ENCODE measurements at regions not wholly inside any gene's neighbourhood (a gene's known extent, or its start where the extent isn't known, plus 50 kb on each side); places are given as distances from the start of the nearest gene placed in this dataset.

DNA sequence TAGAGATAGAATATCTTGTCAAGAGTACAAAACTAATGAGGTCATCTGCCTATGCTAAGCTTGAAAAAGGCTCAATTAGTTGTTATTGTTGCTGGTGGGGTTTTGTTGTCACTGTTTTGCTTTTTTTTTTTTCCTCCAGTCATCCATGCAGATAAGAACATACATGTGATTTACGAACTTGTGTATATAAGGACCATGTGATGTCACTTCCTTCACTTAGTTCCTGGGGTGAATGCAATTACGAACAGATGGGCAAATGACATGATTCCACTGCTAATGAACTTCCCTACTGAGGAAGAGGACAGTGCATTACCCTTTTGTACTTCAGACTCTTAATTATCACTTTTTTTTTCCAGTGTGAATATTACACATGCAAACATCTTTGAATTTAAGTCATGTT lies 1175.3 kb upstream of the GJE1 start:
- TF ChIP-seq, protein P1, sequence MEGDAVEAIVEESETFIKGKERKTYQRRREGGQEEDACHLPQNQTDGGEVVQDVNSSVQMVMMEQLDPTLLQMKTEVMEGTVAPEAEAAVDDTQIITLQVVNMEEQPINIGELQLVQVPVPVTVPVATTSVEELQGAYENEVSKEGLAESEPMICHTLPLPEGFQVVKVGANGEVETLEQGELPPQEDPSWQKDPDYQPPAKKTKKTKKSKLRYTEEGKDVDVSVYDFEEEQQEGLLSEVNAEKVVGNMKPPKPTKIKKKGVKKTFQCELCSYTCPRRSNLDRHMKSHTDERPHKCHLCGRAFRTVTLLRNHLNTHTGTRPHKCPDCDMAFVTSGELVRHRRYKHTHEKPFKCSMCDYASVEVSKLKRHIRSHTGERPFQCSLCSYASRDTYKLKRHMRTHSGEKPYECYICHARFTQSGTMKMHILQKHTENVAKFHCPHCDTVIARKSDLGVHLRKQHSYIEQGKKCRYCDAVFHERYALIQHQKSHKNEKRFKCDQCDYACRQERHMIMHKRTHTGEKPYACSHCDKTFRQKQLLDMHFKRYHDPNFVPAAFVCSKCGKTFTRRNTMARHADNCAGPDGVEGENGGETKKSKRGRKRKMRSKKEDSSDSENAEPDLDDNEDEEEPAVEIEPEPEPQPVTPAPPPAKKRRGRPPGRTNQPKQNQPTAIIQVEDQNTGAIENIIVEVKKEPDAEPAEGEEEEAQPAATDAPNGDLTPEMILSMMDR (conservative IDR thresholded peaks at IDR 0.05) = no peak
- no peak for TF ChIP-seq EZH2 (IDR thresholded peaks at IDR 0.05; ENCODE audit: low read depth)
- Histone ChIP-seq H3K27ac (no peak overlapping the region), H3K36me3 (ENCODE audit: low read depth) (no peaks in the 10 kb centered on the region), H3K4me3 (no peak overlapping the region), H4K20me1 (ENCODE audit: insufficient read depth) (no peaks in the 10 kb centered on the region), H3F3A (ENCODE audit: insufficient read depth, low read depth) (no peaks in the 10 kb centered on the region), H3K27me3 (ENCODE audit: insufficient read depth, low read depth) (no peaks in the 10 kb centered on the region), H3K4me1 (replicated peaks; ENCODE audit: insufficient read depth) (no peaks in the 10 kb centered on the region), H3K4me2 (no peak overlapping the region), H3K79me2 (ENCODE audit: low read depth) (no peaks in the 10 kb centered on the region), H2AFZ (no peak overlapping the region), H3K9me3 (ENCODE audit: insufficient read depth, low read depth) (no peaks in the 10 kb centered on the region), H3K9me2 (ENCODE audit: insufficient read depth) (no peaks in the 10 kb centered on the region; the same call in 1 of the 2 replicates)
- no peak for DNase-seq
- intact Hi-C loops (cut with micrococcal nuclease; ENCODE audit: unreplicated experiment) = no loop called here
- CTCF ChIA-PET = no interaction called here
- BruUV-seq (replicated peaks) = no TSS peak
- POLR2A ChIA-PET (ENCODE audit: unreplicated experiment) = no interaction called here

GRCh38 chr6:140956571-140957369 lies 1176.0 kb upstream of the GJE1 start:
- no peaks in the 10 kb centered on the region for H3K4me1 ChIP-seq (replicated peaks; ENCODE audit: insufficient read depth)
- TF ChIP-seq, protein P1 (conservative IDR thresholded peaks at IDR 0.05) = no peak
- TF ChIP-seq EZH2 (IDR thresholded peaks at IDR 0.05; ENCODE audit: low read depth) = no peak
- CTCF ChIA-PET = no interaction called here
- DNase-seq = no peak
- no peak overlapping the region; the same call in 1 of the 2 replicates for H2AFZ ChIP-seq
- H3K27ac ChIP-seq = no peak overlapping the region
- no TSS peak for BruUV-seq (replicated peaks)
- H3K36me3 ChIP-seq (ENCODE audit: low read depth) = no peaks in the 10 kb centered on the region
- no peaks in the 10 kb centered on the region for H3K79me2 ChIP-seq (ENCODE audit: low read depth)
- H4K20me1 ChIP-seq (ENCODE audit: insufficient read depth) = no peaks in the 10 kb centered on the region
- no peak overlapping the region for H3K4me3 ChIP-seq
- H3K9me2 ChIP-seq (ENCODE audit: insufficient read depth) = no peaks in the 10 kb centered on the region; the same call in 1 of the 2 replicates
- H3F3A ChIP-seq (ENCODE audit: insufficient read depth, low read depth) = no peaks in the 10 kb centered on the region
- POLR2A ChIA-PET (ENCODE audit: unreplicated experiment) = no interaction called here
- no peak overlapping the region for H3K4me2 ChIP-seq
- no peaks in the 10 kb centered on the region for H3K27me3 ChIP-seq (ENCODE audit: insufficient read depth, low read depth)
- no peaks in the 10 kb centered on the region for H3K9me3 ChIP-seq (ENCODE audit: insufficient read depth, low read depth)
- intact Hi-C loops (cut with micrococcal nuclease; ENCODE audit: unreplicated experiment) = no loop called here

GRCh38 chr6:140940251-140940925 lies 1192.3 kb upstream of the GJE1 start:
- no peak overlapping the region for H2AFZ ChIP-seq
- no peaks in the 10 kb centered on the region for H4K20me1 ChIP-seq (ENCODE audit: insufficient read depth)
- H3K9me3 ChIP-seq (ENCODE audit: insufficient read depth, low read depth) = 0 out of 2 replicates have a peak, but pooled peaks cover 3% of the 10 kb centered on the region
- TF ChIP-seq EZH2 (IDR thresholded peaks at IDR 0.05; ENCODE audit: low read depth) = no peak
- TF ChIP-seq, protein P1 (conservative IDR thresholded peaks at IDR 0.05) = no peak
- intact Hi-C loops (cut with micrococcal nuclease; ENCODE audit: unreplicated experiment) = no loop called here
- no peaks in the 10 kb centered on the region for H3K36me3 ChIP-seq (ENCODE audit: low read depth)
- CTCF ChIA-PET = no interaction called here
- BruUV-seq (replicated peaks) = no TSS peak
- no peak for DNase-seq
- POLR2A ChIA-PET (ENCODE audit: unreplicated experiment) = no interaction called here
- H3K27me3 ChIP-seq (ENCODE audit: insufficient read depth, low read depth) = no peaks in the 10 kb centered on the region
- H3K9me2 ChIP-seq (ENCODE audit: insufficient read depth) = no peaks in the 10 kb centered on the region
- no peak overlapping the region for H3K27ac ChIP-seq
- no peak overlapping the region for H3K4me2 ChIP-seq
- no peaks in the 10 kb centered on the region for H3K79me2 ChIP-seq (ENCODE audit: low read depth)
- H3K4me3 ChIP-seq = no peak overlapping the region
- H3K4me1 ChIP-seq (replicated peaks; ENCODE audit: insufficient read depth) = no peaks in the 10 kb centered on the region
- H3F3A ChIP-seq (ENCODE audit: insufficient read depth, low read depth) = no peaks in the 10 kb centered on the region

All from PC-9 (cell line).